B cell (primary cell): ENCODE measurements at regions not wholly inside any gene's neighbourhood (a gene's known extent, or its start where the extent isn't known, plus 50 kb on each side); places are given as distances from the start of the nearest gene placed in this dataset.

Source experiments
- ATAC-seq: fragments of 200-7000 bp; cut with Tn5 transposase; one replicate; pipeline ENCODE4 v1.10.0; 2021; ENCODE audit warnings: low read depth, mild to moderate bottlenecking, moderate number of reproducible peaks, moderate library complexity
- CTCF ChIA-PET: fragments of 350-600 bp; sonication (Branson Sonifier 250); formaldehyde crosslinking; loops from one replicate; lab custom pipeline; 2021; ENCODE audit warnings: antibody characterized with exemption, inconsistent platforms; lab: Charles Lee
- POLR2A ChIA-PET: fragments of 350-600 bp; sonication (Branson Sonifier 250); formaldehyde crosslinking; loops from one replicate; lab custom pipeline; 2021; ENCODE audit warnings: antibody characterized with exemption; lab: Charles Lee
- DNase-seq: peaks from one replicate; pipeline ENCODE4 v3.0.0; 2013
- H2AFZ ChIP-seq: 2 replicates; pipeline ENCODE4 v1.6.1; 2012; ENCODE audit warnings: mild to moderate bottlenecking, low read depth, low read length; ENCODE audit not compliant: insufficient read depth, poor library complexity, severe bottlenecking
- H3K27ac ChIP-seq, 2 donors: 1 replicate in 1 of 2; 2 replicates in 1 of 2; pipeline ENCODE4 v1.5.1; 2012 to 2013; ENCODE audit warnings: low read length in 2 of 2, mild to moderate bottlenecking in 2 of 2, moderate library complexity in 1 of 2
- H3K27me3 ChIP-seq, 4 experiments: fragments of 200-600 bp in 1 of 4; sonication (generic) in 1 of 4; replicated peaks in 1 of 4; 1 replicate in 2 of 4; 2 replicates in 2 of 4; pipeline versions ENCODE4 v1.6.1 to v1.7.0; 2013 to 2016; ENCODE audit warnings: low read length in 3 of 4, mild to moderate bottlenecking in 2 of 4, mixed read lengths in 1 of 4, moderate library complexity in 1 of 4; ENCODE audit not compliant: insufficient read depth in 4 of 4, control insufficient read depth in 3 of 4; ENCODE audit errors: control extremely low read depth in 1 of 4
- H3K36me3 ChIP-seq, 2 experiments: replicated peaks in 1 of 2; 1 replicate in 1 of 2; 2 replicates in 1 of 2; pipeline versions ENCODE4 v1.6.1 to v1.7.1; 2013; ENCODE audit warnings: low read length in 1 of 2; ENCODE audit not compliant: insufficient read depth in 2 of 2, control insufficient read depth in 1 of 2; ENCODE audit errors: control extremely low read depth in 1 of 2, extremely low read depth in 1 of 2
- H3K4me1 ChIP-seq, 2 donors: fragments of 200-600 bp in 1 of 2; sonication (generic) in 1 of 2; 1 replicate in 1 of 2; 2 replicates in 1 of 2; pipeline versions ENCODE4 v1.5.1 to v1.6.1; 2013 to 2017; ENCODE audit warnings: low read length in 2 of 2; ENCODE audit not compliant: control insufficient read depth in 2 of 2, insufficient read depth in 2 of 2
- H3K4me2 ChIP-seq: replicated peaks from 2 replicates; pipeline ENCODE3; 2012; ENCODE audit warnings: mild to moderate bottlenecking, low read depth, low read length; ENCODE audit not compliant: poor library complexity, severe bottlenecking
- H3K4me3 ChIP-seq, 5 experiments: fragments of 200-600 bp in 1 of 5; sonication (generic) in 1 of 5; 1 replicate in 3 of 5; 2 replicates in 2 of 5; pipeline versions ENCODE4 v1.5.1 to v1.7.0; 2011 to 2016; ENCODE audit warnings: low read length in 4 of 5, mild to moderate bottlenecking in 4 of 5, low read depth in 2 of 5, control low read depth in 1 of 5, moderate library complexity in 1 of 5; ENCODE audit not compliant: insufficient read depth in 1 of 5; ENCODE audit errors: control extremely low read depth in 1 of 5, extremely low read depth in 1 of 5
- H3K79me2 ChIP-seq: fragments of 200-600 bp; sonication (generic); one replicate; pipeline ENCODE4 v1.6.0; 2016; ENCODE audit warnings: low read length; ENCODE audit not compliant: control insufficient read depth, insufficient read depth
- H3K9ac ChIP-seq: fragments of 200-600 bp; sonication (generic); 2 replicates; pipeline ENCODE4 v1.6.1; 2017; ENCODE audit warnings: mild to moderate bottlenecking, low read length, moderate library complexity
- H3K9me3 ChIP-seq, 3 donors: one replicate each; pipeline versions ENCODE4 v1.6.1 to v1.7.1; 2013; ENCODE audit warnings: low read length in 2 of 3; ENCODE audit not compliant: control insufficient read depth in 2 of 3, insufficient read depth in 1 of 3; ENCODE audit errors: control extremely low read depth in 1 of 3
- H4K20me1 ChIP-seq: 2 replicates; pipeline ENCODE4 v1.6.0; 2012; ENCODE audit warnings: mild to moderate bottlenecking, low read length; ENCODE audit not compliant: insufficient read depth, control insufficient read depth, poor library complexity, severe bottlenecking
- H3K27ac Mint-ChIP-seq: one replicate; pipeline ENCODE4 v1.8.0; 2021; ENCODE audit warnings: mixed read lengths
- H3K27me3 Mint-ChIP-seq: one replicate; pipeline ENCODE4 v1.8.0; 2021; ENCODE audit warnings: mixed read lengths
- H3K4me1 Mint-ChIP-seq: one replicate; pipeline ENCODE4 v1.8.0; 2021; ENCODE audit warnings: mixed read lengths
- H3K4me3 Mint-ChIP-seq: one replicate; pipeline ENCODE4 v1.8.0; 2021; ENCODE audit warnings: mixed read lengths
- H3K9me3 Mint-ChIP-seq: one replicate; pipeline ENCODE4 v1.8.0; 2022; ENCODE audit warnings: mixed read lengths; ENCODE audit not compliant: insufficient read depth
- EZH2 ChIP-seq: IDR thresholded peaks from 2 replicates; pipeline ENCODE4 v1.6.1; 2012; ENCODE audit warnings: borderline replicate concordance, low read depth, mild to moderate bottlenecking, moderate library complexity, low read length; ENCODE audit not compliant: insufficient read depth, poor library complexity, severe bottlenecking
- WGBS: methylation state at CpG from one replicate; pipeline ENCODE4 v1.1.5; 2013; ENCODE audit warnings: missing lambda C conversion rate; ENCODE audit not compliant: insufficient coverage; 5-methylcytosine and 5-hydroxymethylcytosine counted together
- intact Hi-C: fragments of 100-400 bp; cut with micrococcal nuclease; formaldehyde crosslinking; loops from one replicate; pipeline ENCODE4 v1.10.0; 2022
- TF ChIP-seq, protein P1 (sequence below): fragments of 200-600 bp; IDR thresholded peaks from one replicate; pipeline ENCODE4 v1.8.0; 2022; ENCODE audit warnings: antibody characterized with exemption, mild to moderate bottlenecking

DNA sequence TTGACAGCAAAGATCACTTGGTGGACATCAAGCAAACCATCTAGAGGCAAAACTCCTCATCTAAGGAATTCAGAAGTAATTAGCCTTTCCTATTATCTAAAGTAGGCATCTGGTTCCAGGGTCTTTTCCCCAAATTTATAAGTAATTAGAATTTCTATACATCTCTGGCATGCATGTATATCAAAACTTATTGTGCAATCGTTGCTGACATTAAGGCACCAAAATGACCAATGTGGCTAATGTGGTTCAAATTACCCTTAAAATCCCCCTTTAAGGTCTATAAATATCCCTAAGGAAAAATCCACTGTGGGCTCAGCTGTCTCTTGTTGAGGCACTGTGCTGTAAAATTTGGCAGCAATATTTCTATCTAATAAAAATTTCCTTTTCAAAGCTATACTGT is 695.9 kb upstream of the LRRTM4 start:
- H2AFZ ChIP-seq = no peak overlapping the region
- no peaks in the 10 kb centered on the region for H4K20me1 ChIP-seq
- ATAC-seq (no peak), DNase-seq (no peak)
- H3K79me2 ChIP-seq = no peaks in the 10 kb centered on the region
- Mint-ChIP-seq H3K27ac (no peak overlapping the region), H3K4me3 (no peak overlapping the region), H3K4me1 (no peaks in the 10 kb centered on the region), H3K27me3 (no peaks in the 10 kb centered on the region), H3K9me3 (no peaks in the 10 kb centered on the region)
- H3K4me3 ChIP-seq = no peak overlapping the region
- no peaks in the 10 kb centered on the region for H3K9me3 ChIP-seq
- H3K4me2 ChIP-seq = no peak overlapping the region
- intact Hi-C loops = no loop called here
- no peak overlapping the region for H3K9ac ChIP-seq
- no peak for TF ChIP-seq EZH2
- TF ChIP-seq, protein P1, sequence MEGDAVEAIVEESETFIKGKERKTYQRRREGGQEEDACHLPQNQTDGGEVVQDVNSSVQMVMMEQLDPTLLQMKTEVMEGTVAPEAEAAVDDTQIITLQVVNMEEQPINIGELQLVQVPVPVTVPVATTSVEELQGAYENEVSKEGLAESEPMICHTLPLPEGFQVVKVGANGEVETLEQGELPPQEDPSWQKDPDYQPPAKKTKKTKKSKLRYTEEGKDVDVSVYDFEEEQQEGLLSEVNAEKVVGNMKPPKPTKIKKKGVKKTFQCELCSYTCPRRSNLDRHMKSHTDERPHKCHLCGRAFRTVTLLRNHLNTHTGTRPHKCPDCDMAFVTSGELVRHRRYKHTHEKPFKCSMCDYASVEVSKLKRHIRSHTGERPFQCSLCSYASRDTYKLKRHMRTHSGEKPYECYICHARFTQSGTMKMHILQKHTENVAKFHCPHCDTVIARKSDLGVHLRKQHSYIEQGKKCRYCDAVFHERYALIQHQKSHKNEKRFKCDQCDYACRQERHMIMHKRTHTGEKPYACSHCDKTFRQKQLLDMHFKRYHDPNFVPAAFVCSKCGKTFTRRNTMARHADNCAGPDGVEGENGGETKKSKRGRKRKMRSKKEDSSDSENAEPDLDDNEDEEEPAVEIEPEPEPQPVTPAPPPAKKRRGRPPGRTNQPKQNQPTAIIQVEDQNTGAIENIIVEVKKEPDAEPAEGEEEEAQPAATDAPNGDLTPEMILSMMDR = no peak
- H3K27ac ChIP-seq = no peak overlapping the region
- CTCF ChIA-PET = no interaction called here
- H3K4me1 ChIP-seq = no peaks in the 10 kb centered on the region
- H3K27me3 ChIP-seq = no peaks in the 10 kb centered on the region
- POLR2A ChIA-PET = no interaction called here
- no peaks in the 10 kb centered on the region for H3K36me3 ChIP-seq
- no CpG with 5 or more reads among the region's 1 CpG for WGBS

DNA sequence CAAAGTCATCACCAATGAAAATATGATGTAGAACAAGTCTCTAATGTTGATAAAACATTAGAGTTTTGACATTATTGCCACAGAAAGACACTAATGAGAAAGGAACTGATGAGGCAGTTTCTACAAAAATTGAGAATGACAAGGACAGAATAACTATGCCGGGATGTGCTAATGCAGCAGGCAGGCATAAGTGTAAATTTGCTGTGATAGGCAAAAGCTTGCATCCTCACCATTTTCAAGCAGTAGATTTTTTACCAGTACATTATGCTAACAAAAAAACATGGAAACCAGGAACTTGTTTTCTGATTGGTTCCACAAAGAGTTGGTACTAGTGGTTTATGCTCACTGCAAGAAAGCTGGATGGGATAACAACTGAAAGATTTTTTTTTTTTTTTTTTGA is 715.5 kb upstream of the LRRTM4 start:
- Histone ChIP-seq H2AFZ (no peak overlapping the region), H3K27ac (no peak overlapping the region), H4K20me1 (no peaks in the 10 kb centered on the region), H3K36me3 (no peaks in the 10 kb centered on the region), H3K27me3 (no peaks in the 10 kb centered on the region), H3K9ac (no peak overlapping the region), H3K4me3 (no peak overlapping the region), H3K4me1 (no peaks in the 10 kb centered on the region), H3K79me2 (no peaks in the 10 kb centered on the region), H3K4me2 (no peak overlapping the region), H3K9me3 (no peaks in the 10 kb centered on the region)
- intact Hi-C loops = no loop called here
- no peak for TF ChIP-seq EZH2
- TF ChIP-seq, protein P1 = no peak
- no peak overlapping the region for H3K4me3 Mint-ChIP-seq
- no peak for ATAC-seq
- DNase-seq = no peak
- ChIA-PET POLR2A (no interaction called here), CTCF (no interaction called here)
- no peaks in the 10 kb centered on the region for H3K4me1 Mint-ChIP-seq
- no peaks in the 10 kb centered on the region for H3K9me3 Mint-ChIP-seq
- no CpG with 5 or more reads among the region's 1 CpG for WGBS
- H3K27ac Mint-ChIP-seq = no peak overlapping the region
- no peaks in the 10 kb centered on the region for H3K27me3 Mint-ChIP-seq
